Omental fat pad (tissue), 3 donors: ENCODE measurements at regions not wholly inside any gene's neighbourhood (a gene's known extent, or its start where the extent isn't known, plus 50 kb on each side); places are given as distances from the start of the nearest gene placed in this dataset.

Experiments
- ATAC-seq: fragments of 150-250 bp; one replicate; pipeline ENCODE4 v1.9.1; 2016; ENCODE audit warnings: mild to moderate bottlenecking, moderate library complexity; ENCODE audit not compliant: low FRiP score
- DNase-seq: peaks from one replicate; pipeline ENCODE4 v3.0.0-alpha.2; 2019; ENCODE audit warnings: low spot score
- TF ChIP-seq, protein P1 (sequence below), 3 donors: fragments of 450-650 bp; IDR thresholded peaks; one replicate each; pipeline ENCODE4 v1.5.1; 2016 to 2017; ENCODE audit warnings: antibody characterized with exemption in 3 of 3, mild to moderate bottlenecking in 3 of 3, moderate library complexity in 2 of 3

DNA sequence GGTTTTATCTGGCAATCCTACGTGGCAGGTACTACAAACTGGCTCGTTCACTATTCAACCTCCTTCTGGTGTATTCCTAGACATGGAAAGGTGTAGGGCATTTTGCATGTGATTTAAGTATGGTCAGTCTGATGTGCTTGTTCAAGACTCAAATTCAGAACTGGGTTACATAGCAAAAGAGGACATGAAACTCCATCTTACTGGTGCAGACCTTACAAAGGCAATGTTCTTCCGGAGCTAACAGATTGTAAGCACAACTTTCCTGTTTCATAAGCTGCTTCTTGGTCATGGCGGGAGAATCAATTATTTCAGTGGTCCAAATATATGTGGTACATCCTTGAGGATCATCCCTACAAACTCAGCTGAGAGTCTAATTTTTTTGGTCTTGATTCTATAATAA, 703.4 kb downstream of the EPM2A start:
- ATAC-seq (no peak), DNase-seq (no peak)
- TF ChIP-seq, protein P1, sequence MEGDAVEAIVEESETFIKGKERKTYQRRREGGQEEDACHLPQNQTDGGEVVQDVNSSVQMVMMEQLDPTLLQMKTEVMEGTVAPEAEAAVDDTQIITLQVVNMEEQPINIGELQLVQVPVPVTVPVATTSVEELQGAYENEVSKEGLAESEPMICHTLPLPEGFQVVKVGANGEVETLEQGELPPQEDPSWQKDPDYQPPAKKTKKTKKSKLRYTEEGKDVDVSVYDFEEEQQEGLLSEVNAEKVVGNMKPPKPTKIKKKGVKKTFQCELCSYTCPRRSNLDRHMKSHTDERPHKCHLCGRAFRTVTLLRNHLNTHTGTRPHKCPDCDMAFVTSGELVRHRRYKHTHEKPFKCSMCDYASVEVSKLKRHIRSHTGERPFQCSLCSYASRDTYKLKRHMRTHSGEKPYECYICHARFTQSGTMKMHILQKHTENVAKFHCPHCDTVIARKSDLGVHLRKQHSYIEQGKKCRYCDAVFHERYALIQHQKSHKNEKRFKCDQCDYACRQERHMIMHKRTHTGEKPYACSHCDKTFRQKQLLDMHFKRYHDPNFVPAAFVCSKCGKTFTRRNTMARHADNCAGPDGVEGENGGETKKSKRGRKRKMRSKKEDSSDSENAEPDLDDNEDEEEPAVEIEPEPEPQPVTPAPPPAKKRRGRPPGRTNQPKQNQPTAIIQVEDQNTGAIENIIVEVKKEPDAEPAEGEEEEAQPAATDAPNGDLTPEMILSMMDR (IDR thresholded peaks at IDR 0.05) = no peak

DNA sequence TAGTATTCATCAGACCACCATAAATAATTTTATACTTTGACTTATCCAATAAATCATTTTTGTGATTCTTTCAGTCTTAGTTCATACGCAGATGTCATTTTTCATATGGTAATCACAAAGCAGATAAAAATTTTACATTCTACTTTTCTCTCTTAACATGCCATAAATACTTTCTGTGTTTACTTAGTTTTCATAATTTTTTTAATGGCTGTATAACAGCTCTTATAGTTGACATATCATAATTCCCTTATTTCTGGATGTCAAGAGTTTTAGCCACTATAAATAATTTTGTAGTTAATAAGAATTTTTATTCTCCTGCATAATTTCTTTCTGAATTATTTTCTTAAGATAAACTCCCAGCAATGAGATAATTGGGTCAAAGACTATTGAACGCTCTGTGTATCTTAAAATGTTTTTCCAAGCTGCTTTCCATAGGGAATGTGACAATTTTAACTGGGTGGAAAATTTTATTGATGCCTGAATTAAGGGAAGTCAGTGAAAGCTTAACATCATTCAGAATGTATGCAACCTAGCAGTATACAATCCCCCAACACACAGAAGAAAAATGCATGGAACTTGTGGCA, 702.7 kb downstream of the EPM2A start:
- no peak for DNase-seq
- TF ChIP-seq, protein P1 (IDR thresholded peaks at IDR 0.05) = no peak
- ATAC-seq = no peak

DNA sequence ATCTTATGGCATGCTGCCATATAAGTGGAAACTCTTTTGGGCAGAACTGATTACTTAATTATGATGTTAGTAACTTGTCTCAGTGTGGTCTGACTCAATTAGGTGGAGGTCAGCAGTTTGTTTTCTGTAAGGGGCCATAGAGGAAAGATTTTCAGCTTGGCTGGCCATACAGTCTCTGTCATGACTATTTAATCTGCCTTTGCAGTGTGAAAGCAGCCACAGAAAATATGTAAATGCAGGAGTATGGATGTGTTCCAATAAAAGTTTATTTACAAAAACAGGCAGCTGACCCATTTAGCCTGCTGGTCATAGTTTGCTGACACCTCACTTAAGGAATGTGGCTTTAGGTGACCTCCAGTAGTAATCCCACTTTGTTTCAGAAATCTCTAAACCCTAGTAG, 700.7 kb downstream of the EPM2A start:
- no peak for DNase-seq
- TF ChIP-seq, protein P1 (IDR thresholded peaks at IDR 0.05) = no peak
- no peak for ATAC-seq

DNA sequence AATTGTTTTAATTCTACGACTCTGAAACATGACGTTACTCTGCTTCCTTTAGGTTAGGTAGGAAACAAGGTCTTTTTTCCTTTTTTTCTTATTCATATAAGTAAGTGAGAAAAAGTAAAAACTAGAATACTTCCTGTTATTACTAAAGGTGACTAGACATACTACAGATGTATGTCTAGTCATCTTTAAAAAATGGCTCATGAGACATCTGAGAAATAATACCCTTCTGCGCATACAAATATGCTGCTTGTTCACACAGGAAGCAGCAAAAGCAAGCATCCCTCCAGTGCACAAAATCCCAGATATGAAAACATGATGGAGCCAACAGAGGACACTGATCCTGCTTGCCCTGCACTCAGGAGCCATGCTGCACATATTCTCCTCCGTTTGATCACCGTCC, 699.1 kb downstream of the EPM2A start:
- no peak for DNase-seq
- TF ChIP-seq, protein P1 (IDR thresholded peaks at IDR 0.05) = no peak
- no peak for ATAC-seq

DNA sequence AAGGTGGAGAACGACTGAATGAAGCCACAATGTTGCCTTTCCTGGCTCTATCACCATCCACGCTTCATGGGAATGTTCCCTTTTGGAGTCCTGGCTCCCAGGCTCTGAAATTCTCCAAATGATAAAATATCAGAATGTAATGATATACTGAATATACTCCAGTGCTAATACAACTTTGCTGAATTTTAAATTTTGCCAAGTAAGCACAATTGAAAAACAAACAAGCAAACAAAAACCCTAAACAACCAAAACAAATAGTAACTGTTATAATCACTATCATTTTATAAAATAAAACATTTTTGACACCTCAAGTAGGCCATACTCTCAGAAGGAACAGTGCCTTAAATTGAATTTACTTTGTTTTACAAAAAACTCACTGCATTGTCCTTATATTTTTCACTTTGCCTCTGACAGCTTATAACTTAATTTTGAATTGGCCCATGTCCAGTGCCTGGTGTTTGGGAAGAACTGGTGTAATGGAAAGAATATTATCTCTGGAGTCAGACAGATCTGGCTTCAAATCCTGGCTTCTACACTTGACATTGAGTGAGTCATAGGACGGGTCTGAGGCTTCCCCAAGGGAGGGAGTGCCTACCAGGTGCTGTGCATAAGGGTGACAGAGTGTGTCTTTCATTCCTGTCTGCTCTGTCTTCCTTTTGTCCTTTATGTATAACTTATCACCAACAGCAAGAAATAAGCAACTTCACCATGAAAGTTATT, 698.3 kb downstream of the EPM2A start:
- ATAC-seq (no peak), DNase-seq (no peak)
- TF ChIP-seq, protein P1 (IDR thresholded peaks at IDR 0.05) = no peak

DNA sequence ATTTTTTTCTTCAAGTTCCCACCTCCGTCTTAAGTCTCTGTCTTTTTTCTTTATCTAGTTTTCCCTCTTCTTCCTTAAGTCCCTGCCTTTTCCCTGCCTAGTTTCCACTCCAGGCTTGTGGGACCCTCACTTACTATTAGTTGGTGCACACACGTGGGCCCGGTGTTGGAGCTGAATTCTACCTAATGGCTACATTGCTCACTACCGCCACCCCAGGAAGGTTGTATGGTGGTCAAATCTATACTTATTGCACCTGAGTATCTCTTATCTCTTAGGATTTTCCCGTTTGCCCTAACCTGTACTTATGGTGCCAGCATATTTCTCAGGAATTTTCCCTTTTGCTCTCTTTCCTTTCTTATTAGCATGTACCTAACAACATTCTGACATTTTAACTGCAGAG, 692.8 kb downstream of the EPM2A start:
- TF ChIP-seq, protein P1 (IDR thresholded peaks at IDR 0.05) = no peak
- no peak for DNase-seq
- no peak for ATAC-seq

DNA sequence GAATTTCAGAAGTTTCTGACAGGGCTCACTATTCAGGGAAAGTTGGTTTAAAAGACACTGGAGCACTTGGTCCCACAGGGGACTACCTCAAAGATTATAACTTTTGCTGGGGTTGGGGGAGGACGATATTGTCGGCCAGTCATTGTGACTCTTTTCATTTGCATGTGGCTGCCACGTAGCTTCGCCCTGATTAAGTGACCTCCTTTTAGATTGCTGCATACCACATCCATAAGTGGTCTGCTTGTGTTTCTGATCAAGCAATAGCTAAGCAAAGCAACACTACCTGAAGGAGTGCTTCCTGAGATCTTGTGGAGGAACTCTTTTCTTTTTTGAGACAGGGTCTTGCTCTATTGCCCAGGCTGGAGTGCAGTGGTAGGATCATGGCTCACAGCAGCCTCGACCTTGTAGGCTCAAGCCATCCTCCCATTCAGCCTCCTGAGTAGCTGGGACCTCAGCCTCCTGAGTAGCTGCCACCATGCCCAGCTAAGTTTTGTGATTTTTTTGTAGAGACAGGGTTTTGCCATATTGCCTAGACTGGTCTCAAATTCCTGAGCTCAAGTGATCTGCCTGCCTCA, 691.3 kb downstream of the EPM2A start:
- TF ChIP-seq, protein P1 (IDR thresholded peaks at IDR 0.05) = no peak
- DNase-seq = no peak
- ATAC-seq = no peak
